Kidney epithelial cell (primary cell): ENCODE measurements at regions not wholly inside any gene's neighbourhood (a gene's known extent, or its start where the extent isn't known, plus 50 kb on each side); places are given as distances from the start of the nearest gene placed in this dataset.
"Not testable (repeated sequence)": the region's sequence is repeated elsewhere in the genome, so short reads cannot be mapped to it uniquely, and the experiment has no call there.

ENCODE experiments used
- DNase-seq: peaks from one replicate; pipeline ENCODE4 v3.0.0-alpha.2; 2010; ENCODE audit warnings: low read depth
- H3K27me3 ChIP-seq: 2 replicates; pipeline ENCODE4 v1.6.0; 2011; ENCODE audit warnings: low read length; ENCODE audit not compliant: control insufficient read depth, insufficient read depth
- H3K36me3 ChIP-seq: 2 replicates; pipeline ENCODE4 v1.5.1; 2011; ENCODE audit warnings: low read length; ENCODE audit not compliant: control insufficient read depth, insufficient read depth
- H3K4me3 ChIP-seq: 2 replicates; pipeline ENCODE4 v1.5.1; 2011; ENCODE audit warnings: low read depth, mild to moderate bottlenecking, control low read depth, low read length
- TF ChIP-seq, protein P1 (sequence below): IDR thresholded peaks from 2 replicates; pipeline ENCODE4 v1.5.1; 2011; ENCODE audit warnings: mild to moderate bottlenecking, moderate library complexity, low read length, control low read depth, inconsistent platforms; ENCODE audit not compliant: insufficient read depth, poor library complexity, severe bottlenecking

DNA sequence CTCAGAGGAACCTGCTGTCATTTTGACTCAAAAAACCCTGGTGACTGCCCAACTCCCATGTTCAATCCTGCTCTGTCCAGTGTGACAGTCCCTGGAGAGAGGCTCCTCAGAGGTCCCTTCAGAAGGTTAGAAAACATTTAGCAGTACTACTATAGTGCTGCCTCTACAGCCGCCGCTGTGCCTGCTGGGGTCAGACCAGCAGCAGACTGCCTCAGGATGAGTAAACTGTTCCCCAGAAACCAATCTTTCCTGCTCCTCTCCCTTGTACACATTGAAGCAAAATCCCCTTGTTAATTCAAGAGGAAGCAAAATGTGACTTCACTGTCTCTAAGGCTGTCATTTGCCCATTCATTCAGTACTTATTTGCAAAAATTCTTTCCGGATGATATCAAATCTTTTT is 94.8 kb upstream of the SMARCA2 start:
- DNase-seq: no peak
- TF ChIP-seq, protein P1, sequence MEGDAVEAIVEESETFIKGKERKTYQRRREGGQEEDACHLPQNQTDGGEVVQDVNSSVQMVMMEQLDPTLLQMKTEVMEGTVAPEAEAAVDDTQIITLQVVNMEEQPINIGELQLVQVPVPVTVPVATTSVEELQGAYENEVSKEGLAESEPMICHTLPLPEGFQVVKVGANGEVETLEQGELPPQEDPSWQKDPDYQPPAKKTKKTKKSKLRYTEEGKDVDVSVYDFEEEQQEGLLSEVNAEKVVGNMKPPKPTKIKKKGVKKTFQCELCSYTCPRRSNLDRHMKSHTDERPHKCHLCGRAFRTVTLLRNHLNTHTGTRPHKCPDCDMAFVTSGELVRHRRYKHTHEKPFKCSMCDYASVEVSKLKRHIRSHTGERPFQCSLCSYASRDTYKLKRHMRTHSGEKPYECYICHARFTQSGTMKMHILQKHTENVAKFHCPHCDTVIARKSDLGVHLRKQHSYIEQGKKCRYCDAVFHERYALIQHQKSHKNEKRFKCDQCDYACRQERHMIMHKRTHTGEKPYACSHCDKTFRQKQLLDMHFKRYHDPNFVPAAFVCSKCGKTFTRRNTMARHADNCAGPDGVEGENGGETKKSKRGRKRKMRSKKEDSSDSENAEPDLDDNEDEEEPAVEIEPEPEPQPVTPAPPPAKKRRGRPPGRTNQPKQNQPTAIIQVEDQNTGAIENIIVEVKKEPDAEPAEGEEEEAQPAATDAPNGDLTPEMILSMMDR: no peak
- no peaks in the 10 kb centered on the region for H3K36me3 ChIP-seq
- no peaks in the 10 kb centered on the region for H3K27me3 ChIP-seq
- H3K4me3 ChIP-seq: no peak overlapping the region

DNA sequence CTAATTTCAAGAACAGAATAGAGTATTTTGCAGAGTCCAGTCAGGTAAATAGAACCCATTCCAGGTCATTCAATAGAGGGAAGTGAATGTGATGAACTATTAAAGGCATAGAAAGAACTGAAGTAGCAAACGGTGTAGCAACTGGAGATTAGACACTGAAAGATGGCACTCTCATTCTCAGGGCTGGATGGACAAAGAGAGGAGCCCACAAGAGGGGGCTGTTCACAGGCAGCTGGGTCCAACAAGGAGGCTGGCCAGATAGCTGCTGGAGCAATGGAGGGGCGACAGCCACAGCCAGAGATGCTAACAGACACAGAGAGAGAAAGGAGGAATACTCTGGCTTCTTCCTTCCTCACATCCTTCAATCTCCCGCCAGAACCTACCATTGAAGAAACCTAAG is 93.1 kb upstream of the SMARCA2 start:
- no peak for DNase-seq
- H3K27me3 ChIP-seq: no peaks in the 10 kb centered on the region
- H3K36me3 ChIP-seq: no peaks in the 10 kb centered on the region
- H3K4me3 ChIP-seq: no peak overlapping the region
- TF ChIP-seq, protein P1: no peak

DNA sequence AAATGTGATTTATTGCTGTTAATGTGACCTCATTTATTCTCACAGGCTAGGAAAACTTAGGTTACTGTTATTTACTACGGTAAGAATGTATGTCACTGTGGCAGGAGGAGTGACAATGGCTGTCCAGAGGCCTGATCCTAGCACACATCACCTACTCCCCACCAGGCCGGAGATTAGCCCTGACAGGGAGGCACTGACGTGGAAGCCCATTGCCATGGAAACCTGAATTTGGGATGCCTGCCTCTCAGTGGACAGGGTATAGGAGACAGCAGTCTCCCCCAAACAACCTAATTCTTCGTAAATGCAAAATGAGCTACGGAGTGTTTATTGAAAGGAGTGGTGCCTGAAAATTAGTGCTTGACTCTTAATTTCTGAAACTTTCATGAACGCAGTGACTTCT is 87.6 kb upstream of the SMARCA2 start:
- H3K36me3 ChIP-seq: no peaks in the 10 kb centered on the region
- no peaks in the 10 kb centered on the region for H3K27me3 ChIP-seq
- no peak overlapping the region for H3K4me3 ChIP-seq
- DNase-seq: no peak
- TF ChIP-seq, protein P1: no peak

DNA sequence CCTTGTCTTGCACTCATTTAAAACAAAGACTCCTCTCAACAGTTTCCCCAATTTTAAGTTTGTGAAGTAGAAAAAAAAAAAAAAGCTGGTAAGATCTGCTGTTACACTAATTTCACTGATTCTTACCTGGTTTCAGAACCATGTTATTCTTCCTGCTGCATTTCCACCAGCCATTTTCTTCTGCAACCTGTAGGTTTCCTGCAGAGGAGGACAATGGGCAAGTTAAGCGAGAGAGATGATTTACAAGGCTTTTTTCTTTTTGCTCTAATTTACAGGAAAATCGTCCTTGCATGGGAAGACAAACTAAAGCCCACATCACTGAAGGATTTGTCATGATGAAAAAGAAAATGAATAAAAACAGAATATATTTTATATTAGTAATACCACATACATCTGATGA is 86.0 kb upstream of the SMARCA2 start:
- TF ChIP-seq, protein P1: no peak
- no peak for DNase-seq
- Histone ChIP-seq H3K27me3 (no peaks in the 10 kb centered on the region), H3K36me3 (no peaks in the 10 kb centered on the region), H3K4me3 (no peak overlapping the region)

DNA sequence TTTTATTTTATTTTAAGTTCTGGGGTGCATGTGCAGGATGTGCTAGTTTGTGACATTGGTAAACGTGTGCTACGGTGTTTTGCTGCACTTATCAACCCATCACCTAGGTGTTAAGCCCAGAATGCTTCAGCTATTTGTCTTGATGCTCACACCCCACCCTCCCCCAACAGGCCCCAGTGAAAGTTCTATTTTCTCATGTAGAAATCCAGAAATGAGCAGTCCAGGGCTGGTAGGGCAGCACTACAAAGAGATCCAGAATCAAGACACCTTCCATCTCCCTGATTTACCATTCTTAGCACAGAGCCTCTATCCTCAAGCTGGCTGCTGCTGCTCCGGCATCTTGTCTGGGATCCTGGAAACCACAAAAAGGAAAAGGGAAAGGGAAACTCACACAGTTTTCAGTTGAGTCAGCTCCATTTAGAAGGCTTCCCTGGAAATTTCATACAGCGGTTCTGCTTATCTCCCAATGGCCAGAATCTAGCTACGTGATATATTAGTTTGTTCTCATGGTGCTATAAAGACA is 85.4 kb upstream of the SMARCA2 start:
- H3K27me3 ChIP-seq: no peaks in the 10 kb centered on the region
- no peak for DNase-seq
- H3K36me3 ChIP-seq: no peaks in the 10 kb centered on the region
- TF ChIP-seq, protein P1: no peak
- no peak overlapping the region for H3K4me3 ChIP-seq

- not testable (repeated sequence) for DNase-seq, H3K27me3 ChIP-seq, H3K36me3 ChIP-seq, H3K4me3 ChIP-seq
Measured at GRCh38 chr9:1930245-1930736, 84.9 kb upstream of the SMARCA2 start.
